HG02642 (cell line): ENCODE measurements at regions not wholly inside any gene's neighbourhood (a gene's known extent, or its start where the extent isn't known, plus 50 kb on each side); places are given as distances from the start of the nearest gene placed in this dataset.

Experiments
- ATAC-seq: cut with Tn5 transposase; IDR thresholded peaks from one replicate; pipeline ENCODE4 v1.9.1; 2021; ENCODE audit warnings: mild to moderate bottlenecking; ENCODE audit not compliant: unreplicated experiment, poor library complexity

DNA sequence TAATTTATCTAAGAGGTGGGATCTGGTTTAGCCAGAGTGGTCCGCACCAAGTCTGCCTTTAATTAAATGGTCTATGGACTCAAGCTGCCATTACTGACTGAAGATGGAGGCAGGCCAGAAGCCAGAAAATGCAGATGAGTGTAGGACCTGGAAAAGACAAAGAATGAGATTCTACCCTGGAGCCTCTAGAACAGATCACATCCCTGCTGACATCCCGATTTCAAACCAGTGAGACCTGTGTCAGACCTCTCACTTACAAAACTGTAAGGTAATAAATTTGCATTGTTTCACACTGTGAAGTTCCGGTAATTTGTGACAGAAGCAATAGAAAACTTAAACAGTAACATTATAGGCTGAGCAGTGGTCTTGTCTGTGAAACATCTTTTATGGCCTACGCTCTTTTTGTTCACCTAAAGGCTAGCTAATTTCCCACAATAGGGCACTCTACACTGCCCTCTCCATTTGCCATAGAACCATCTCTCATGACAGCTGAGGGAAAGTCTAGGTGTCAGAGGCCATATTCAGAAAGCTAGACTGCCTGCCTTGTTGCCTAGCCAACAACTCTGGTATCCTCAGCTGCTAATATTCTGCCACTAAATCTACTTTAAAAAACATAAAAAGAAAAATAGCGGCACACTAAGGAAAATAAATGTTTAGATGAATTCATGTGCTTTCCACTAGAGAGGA is 1396.2 kb upstream of the PIK3C3 start:
- ATAC-seq = no peak

DNA sequence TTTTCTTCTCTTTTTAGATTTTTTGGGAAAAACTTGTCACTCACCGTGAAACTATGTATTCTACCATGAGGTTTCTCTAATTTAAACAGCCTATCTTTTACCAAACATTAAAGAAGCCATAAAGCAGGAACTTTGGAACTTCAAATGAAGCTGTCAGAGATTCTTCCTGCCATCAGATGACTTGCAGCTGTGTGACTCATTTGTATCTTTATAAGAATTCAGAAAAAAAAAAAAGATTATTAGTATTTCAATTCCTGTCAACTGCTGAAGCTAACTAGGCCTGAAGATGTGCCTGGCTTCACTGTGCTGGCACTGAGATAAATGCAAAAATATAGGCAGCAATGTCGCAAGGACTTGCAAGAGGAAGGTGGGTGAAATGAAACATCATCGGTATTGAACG is 1399.1 kb upstream of the PIK3C3 start:
- ATAC-seq = no peak

DNA sequence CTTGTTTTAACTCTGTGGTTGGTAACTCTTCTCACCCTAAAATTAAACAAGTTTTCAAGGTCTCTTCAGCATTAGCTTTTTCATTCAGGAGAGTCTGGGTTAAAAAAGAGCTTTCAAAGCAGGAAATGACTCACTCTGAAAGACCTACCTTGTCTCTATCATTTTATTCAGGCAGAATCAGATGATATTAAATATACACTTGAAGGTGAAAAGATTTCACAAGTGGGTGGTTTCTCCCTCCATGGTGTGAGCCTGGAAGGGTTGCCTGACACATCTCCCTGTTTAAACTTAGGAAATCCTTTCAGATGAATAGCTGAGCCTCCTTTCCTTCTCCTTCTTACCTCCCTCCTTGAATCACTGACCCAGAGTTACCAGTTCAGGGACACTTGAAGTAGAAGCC is 1402.0 kb upstream of the PIK3C3 start:
- no peak for ATAC-seq

DNA sequence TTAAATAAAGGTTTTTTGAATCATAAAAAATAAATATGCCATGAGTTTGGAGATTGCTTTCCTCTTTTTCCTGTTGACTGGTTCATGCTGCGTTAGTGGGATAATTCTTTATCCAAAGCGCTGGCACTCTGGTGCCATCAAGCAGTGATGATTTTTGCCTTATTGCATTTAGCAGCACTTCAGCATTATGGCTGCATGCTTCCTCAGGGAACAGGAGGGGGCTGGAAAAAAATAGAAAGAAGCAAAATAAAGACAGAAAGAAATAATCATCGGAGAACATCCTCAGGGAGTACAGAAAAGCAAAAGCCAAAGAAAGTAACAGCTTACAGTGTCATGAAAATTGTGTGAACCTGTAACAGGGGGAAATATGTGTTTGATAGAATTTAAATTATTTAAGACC is 1408.2 kb upstream of the PIK3C3 start:
- ATAC-seq = no peak

DNA sequence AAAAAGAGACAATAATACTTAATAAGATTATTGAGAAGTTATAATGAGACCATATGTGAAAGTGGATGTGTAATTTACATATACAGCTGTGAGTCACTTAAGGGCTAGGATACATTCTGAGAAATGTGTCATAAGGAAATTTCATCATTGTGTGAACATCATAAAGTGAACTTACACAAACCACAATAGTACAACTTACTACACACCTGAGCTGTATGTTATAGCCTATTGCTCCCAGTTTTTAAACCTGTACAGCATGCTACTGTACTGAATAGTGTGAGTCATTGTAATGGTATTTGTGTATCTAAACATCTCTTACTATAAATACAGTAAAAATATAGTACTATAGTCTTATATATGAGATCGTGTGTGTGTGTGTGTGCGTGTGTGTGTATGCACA is 1420.3 kb upstream of the PIK3C3 start:
- ATAC-seq = no peak

DNA sequence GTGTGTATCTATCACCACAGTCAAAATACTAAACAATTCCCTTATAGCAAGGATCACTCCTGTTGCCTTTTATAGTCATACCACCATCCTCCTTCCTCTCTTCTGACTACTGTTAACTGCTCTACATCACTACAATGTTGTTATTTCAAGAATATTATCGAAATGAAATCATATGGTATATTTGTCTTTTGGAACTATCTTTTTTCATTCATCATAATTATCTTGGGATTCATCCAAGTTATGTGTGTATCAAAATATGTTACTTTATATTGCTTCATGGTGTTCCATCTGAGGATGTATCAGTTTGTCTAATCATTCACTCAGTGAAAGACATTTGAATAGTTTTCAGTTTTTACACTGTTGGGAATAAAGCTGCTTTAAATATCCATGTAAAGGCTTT is 1423.0 kb upstream of the PIK3C3 start:
- ATAC-seq = no peak

DNA sequence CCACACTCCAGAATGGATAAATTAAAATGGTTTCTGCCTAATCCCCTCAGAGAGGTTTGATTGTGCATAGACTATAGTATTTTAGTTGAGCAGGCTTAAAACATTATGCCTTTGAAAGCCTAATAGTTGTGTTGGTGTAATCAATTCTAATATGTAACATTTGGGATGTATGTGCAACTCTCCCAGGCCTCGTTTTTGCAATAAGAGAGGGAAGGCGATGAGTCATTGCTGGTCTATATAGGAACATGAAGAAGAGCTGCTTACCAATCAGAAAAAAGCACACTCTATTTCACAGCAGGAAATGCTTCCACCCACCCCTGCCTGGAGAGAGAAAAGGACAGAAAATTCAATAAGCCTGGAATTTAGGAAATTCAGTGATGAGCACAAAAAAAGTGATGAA is 1424.0 kb upstream of the PIK3C3 start:
- ATAC-seq = no peak

DNA sequence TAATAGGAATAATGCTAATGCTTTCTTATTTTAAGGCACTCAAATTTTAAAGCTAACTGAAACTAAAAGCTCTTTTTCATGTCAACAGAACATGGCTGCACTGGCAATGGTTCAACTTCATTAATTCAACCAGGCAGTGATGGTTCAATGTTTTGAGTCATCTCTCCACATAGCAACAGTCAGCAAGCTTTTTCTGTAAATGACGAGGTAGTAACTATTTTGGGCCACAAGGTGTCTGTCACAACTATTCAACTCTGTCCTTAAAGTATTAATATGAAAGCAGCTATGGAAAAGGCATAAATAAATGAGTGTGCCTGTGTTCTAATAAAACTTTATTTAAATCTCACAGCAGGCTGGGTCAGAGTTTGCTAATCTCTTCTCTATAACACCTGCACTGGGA is 1425.6 kb upstream of the PIK3C3 start:
- no peak for ATAC-seq

DNA sequence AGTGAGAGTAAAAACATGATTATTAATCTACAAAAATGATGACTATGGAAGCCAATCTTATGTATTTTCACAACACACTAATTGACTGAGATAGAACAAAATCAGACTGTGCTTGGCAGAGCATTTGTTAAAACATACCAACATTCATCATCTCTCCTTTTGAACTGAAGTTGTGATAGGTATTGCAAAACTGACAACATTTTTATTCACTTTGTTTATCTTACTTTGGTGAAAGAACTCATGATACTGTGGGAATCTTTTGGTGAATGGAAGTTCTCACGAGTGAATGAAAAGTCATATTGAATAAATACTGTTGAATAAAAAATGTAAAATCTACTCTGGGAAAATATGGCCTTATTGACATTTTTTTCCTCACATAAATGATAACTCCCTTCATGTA is 1430.2 kb upstream of the PIK3C3 start:
- ATAC-seq = no peak

DNA sequence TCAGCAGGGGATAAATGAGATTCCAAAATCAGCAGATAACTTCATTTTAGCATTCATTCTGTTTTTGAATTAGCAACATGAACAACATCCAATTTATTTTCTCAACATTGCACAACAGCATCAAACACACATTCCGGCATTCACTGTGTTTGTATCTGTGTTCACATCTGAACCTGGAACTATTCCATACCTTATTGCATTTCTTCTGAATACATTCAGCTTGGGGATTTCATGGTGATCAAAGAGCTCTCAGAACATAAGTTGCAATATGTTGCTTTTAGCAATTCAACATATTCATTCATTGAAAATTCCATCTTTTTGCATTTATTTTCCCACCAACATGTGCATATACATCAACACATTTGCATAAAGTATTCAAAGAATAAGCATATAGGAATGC is 1431.7 kb upstream of the PIK3C3 start:
- no peak for ATAC-seq

DNA sequence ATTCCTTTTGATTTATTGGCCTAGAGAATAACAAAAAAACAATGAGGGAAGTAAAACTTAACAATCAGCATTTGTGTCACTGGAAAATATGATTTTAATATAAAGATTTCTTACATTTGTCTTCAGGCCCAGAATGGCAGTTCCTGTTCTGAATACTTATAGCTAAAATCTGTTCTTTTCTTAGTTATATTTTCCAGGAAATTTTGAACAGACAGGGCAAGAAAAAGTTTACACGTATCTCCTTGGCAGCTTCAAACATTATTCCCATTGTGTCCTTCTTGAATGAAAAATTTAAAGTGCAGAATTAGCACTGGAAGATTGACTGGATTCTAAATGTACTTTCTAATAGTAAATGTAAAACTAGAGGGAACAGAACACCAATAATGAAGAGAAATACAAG is 1454.0 kb upstream of the PIK3C3 start:
- no peak for ATAC-seq

DNA sequence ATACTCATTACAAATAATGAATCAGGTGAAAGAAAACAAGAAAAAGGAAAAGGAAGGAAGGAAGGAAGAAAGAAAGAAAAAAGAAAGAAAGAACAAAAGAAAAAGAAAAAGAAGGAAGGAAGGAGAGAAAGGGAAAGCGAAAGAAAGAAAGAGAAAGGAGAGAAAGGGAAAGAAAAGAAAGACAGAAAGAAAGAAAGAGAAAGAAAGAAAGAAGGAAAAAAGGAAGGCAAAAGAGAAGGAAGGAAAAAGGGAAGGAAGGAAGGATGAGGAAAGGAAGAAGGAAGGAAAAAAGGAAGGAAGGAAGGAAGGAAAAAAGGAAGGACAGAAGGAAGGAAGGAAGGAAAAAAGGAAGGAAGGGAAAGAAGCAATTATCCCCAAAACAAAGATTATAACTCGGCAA is 1460.4 kb upstream of the PIK3C3 start:
- no peak for ATAC-seq

DNA sequence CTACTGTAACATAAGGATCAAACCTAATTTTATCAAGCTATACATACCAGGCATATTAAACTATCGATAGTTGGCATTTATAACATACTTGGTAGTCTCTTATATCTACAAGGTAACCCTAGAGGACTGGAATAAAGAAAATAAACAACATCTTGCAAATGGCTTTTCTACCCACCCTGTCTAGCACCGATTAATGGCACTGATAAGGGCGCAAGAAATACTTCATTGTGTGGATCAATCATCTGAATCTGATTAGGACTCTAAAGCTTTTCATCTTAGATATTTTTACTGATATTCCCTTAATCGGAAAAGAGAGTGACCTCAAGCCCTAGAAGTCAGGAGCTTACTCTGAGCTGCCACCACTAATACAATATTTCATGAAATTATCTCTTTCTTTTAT is 1461.7 kb upstream of the PIK3C3 start:
- ATAC-seq = no peak

DNA sequence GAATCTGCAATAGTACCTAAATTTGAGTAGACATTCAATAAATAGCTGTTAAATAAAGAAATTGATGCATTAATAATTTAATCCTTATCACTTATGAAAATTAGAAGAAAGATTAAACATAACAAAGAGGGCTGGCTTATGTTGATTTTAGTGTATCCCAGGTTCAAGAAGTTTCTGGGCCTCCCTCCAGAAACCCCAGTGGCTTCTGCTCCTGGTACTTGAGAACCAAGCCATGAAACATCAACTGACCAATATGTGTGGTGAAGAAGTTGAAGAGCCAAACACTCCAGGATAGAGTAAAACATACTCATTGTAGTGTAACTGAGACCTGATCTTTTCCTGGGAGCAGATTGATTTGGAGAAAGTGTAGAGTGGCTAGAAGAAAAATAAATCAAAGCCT is 1465.7 kb upstream of the PIK3C3 start:
- no peak for ATAC-seq

DNA sequence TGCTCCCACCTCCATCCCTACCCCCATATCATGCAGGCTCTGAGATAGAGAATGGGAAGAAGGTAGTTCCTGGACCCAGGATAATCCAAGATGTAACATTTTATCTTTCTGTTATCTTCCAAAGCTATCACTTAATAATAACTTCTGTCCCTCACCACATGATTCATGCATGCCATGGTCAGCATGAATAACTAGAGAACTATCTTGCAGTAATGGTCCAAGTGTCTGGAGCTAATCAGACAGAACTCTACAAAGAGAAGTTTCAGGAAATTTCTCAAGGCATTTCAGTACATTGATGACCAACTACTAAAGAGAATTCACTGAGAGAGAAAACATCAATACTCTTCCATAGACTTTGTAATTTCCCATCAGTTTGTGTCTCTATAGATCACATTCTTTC is 1469.7 kb upstream of the PIK3C3 start:
- no peak for ATAC-seq

DNA sequence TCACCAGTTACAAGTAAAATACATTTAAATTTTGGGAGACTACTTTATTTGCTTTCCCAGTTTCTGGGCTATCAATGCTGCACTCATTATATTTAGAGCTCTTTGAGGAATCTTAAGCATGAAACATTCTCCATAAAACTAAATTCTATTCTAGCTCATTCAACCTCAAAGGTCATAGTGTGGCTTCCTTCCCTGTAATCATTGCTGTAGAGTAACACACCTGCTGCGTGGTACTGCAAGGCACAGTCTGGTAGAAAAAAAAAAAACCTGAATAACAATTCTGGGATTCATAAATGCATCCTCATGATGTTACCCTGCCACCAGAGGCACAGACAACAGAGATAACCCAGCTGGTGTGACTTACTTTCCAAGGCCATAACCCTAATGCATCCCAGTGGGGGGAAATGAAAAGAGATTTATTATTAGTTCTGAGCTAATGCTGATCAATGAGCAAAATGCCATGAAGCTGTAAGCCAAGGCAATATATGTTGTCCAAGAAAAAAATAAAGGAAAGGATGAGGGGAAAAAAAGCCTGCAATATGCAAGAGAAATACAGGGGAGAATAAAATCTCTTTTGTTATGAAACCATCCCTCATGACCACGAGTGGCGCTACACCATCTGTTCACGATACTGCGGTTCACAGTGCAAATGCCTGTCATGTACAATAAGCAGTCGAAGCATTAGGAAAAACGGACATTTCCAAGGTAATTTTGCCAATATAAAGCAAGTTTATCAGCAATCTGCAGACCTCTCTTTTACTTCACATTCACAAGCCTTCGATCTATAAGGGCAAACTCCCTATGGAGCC is 1481.6 kb upstream of the PIK3C3 start:
- ATAC-seq = no peak

DNA sequence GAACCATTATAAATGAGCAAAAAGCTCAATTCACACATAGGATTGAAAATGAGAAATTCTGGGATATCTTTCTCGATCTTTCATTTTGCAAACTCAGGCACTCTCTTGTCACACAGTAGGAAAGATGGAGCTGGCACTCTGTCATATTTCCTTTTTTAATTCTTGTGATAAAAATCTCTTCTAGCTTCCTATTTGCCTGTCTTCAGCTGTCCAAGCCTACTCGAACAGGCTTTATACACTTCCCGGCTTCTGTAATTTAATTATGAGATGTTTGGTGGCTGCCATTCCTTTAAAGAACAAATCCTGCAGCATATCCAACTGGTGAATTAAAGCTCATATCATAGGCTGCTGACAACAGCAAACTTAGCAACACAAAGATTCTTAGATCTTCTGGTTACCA is 1484.3 kb upstream of the PIK3C3 start:
- no peak for ATAC-seq

DNA sequence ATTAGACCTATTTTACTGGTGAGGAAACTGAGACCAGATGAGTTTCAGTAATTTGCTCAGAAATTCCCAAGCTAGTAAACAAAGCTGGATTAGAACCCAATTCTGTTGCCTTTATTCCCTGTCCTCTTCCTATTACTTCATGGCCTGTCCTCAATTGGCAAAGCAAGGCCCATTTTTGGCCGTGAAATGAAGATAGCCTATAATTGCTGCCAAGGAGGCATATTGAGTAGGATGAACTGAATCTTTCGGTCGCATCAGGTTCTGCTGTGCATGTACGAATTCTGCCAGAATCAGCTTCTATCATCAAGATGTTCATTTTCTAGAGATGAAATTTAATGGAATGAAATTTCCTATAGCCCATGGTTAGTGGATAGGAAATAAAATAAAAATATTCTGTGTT is 1485.2 kb upstream of the PIK3C3 start:
- ATAC-seq = no peak

DNA sequence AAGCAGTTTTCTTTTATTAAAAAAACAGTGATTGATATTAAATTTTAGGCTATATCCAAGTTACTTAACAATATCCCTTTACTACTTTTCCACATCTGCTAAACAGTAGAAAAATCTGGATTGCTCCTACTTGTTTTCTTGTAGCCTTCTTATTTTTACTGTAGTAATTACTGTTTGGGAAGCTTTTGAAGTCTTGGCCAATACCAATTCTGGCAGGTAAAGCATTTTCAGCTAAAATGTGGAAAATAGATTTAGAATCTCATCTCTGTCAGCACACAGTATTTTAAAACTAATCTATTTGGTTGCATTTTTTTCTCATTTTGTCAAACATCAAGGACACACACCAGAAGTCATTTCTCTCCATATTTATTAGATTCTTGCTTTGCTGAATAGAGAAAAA is 1485.7 kb upstream of the PIK3C3 start:
- ATAC-seq = no peak

DNA sequence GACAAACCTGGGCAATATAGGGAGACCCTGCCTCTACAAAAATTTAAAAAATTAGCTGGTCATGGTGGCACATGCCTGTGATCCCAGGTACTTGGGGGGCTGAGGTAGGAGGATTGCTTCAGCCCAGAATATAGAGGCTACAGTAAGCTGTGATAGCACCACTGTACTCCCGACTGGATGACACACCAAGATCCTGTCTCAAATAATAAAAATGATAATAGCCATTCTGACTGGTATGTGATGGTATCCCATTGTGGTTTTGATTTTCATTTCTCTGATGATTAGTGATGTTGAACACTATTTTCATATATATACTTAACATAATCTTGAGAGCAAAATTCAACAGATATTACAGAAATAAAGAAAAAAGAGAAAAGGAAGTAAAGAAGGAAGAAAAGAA is 1491.0 kb upstream of the PIK3C3 start:
- ATAC-seq = no peak

DNA sequence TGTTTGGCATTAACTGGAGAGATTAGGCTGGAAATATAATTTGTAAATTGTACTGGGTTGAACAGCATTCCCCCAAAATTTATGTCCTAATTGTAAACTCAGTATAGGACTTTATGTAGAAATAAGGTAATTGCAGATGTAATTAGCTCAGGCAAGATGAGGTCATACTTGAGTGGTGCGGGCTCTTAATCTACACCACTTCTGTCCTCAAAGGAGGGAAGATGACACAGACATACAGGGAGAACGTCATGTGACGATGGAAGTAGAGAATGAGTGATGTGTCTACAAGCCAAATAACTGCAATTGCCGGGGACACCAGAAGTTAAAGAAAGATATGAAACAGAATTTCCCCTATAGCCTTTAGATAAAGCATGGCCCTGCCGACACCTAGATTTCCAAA is 1501.1 kb upstream of the PIK3C3 start:
- no peak for ATAC-seq

DNA sequence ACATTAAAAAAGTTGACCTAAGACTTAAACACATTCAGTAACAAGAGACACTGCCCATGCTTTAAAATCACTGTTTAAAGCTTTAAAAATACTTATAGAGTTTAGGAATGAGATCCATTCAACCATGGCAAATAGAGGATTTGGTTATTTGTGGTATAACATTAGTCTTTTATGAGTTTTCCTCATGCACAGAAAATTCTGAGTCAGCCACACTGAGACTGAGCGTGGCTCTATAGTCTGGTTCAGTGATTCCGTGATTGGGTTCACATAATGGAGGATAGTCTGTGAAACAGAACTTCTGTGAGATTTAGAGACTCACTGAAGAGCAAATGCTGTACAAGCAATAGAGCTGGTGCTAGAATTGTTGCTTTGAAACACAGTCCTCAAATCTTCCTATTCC is 1502.4 kb upstream of the PIK3C3 start:
- no peak for ATAC-seq
